HEK293T (cell line): ENCODE measurements at regions not wholly inside any gene's neighbourhood (a gene's known extent, or its start where the extent isn't known, plus 50 kb on each side); places are given as distances from the start of the nearest gene placed in this dataset.

ENCODE experiments used
- CTCF ChIA-PET: fragments of 350-600 bp; formaldehyde crosslinking; extraction: SDS; loops from one replicate; lab custom pipeline; 2021; ENCODE audit warnings: antibody characterized with exemption, inconsistent platforms; lab: Yijun Ruan, JAX
- POLR2A ChIA-PET: fragments of 350-600 bp; formaldehyde crosslinking; extraction: SDS; loops from one replicate; lab custom pipeline; 2020; ENCODE audit warnings: antibody characterized with exemption, inconsistent platforms; lab: Yijun Ruan, JAX
- DNase-seq: peaks from one replicate; pipeline ENCODE4 v3.0.0; 2012; ENCODE audit warnings: mixed read lengths; ENCODE audit errors: extremely low spot score
- ARNT ChIP-seq: fragments of 450-650 bp; IDR thresholded peaks from 2 replicates; pipeline ENCODE4 v1.6.1; 2017; ENCODE audit warnings: mild to moderate bottlenecking
- BHLHE40 ChIP-seq: fragments of 450-650 bp; IDR thresholded peaks from 2 replicates; pipeline ENCODE4 v1.6.1; 2016; ENCODE audit warnings: mild to moderate bottlenecking, moderate library complexity, borderline replicate concordance
- CTBP1 ChIP-seq: fragments of 450-650 bp; IDR thresholded peaks from 2 replicates; pipeline ENCODE4 v1.6.1; 2016; ENCODE audit warnings: borderline replicate concordance
- ELF4 ChIP-seq: fragments of 450-650 bp; IDR thresholded peaks from 2 replicates; pipeline ENCODE4 v1.6.1; 2017; ENCODE audit warnings: antibody characterized with exemption
- FOXA1 ChIP-seq: fragments of 450-650 bp; IDR thresholded peaks from 2 replicates; pipeline ENCODE4 v1.6.1; 2016; ENCODE audit warnings: mild to moderate bottlenecking
- FOXK2 ChIP-seq: fragments of 450-650 bp; IDR thresholded peaks from 2 replicates; pipeline ENCODE4 v1.6.1; 2016; ENCODE audit warnings: mild to moderate bottlenecking
- FOXM1 ChIP-seq: fragments of 450-650 bp; IDR thresholded peaks from 2 replicates; pipeline ENCODE4 v1.6.1; 2017; ENCODE audit warnings: mild to moderate bottlenecking, borderline replicate concordance
- HDGF ChIP-seq: fragments of 450-650 bp; IDR thresholded peaks from 2 replicates; pipeline ENCODE4 v1.6.1; 2017; ENCODE audit warnings: antibody characterized with exemption, borderline replicate concordance
- L3MBTL2 ChIP-seq: fragments of 450-650 bp; conservative IDR thresholded peaks from 2 replicates; pipeline ENCODE4 v1.6.1; 2016; ENCODE audit warnings: mild to moderate bottlenecking
- LEF1 ChIP-seq: fragments of 450-650 bp; IDR thresholded peaks from 2 replicates; pipeline ENCODE4 v1.6.1; 2017; ENCODE audit warnings: mild to moderate bottlenecking, borderline replicate concordance
- NFRKB ChIP-seq: fragments of 450-650 bp; IDR thresholded peaks from 2 replicates; pipeline ENCODE4 v1.6.1; 2016; ENCODE audit warnings: mild to moderate bottlenecking, moderate library complexity
- PKNOX1 ChIP-seq: fragments of 450-650 bp; IDR thresholded peaks from 2 replicates; pipeline ENCODE4 v1.6.1; 2016
- SP1 ChIP-seq: fragments of 450-650 bp; IDR thresholded peaks from 2 replicates; pipeline ENCODE4 v1.6.1; 2017
- SUZ12 ChIP-seq: fragments of 450-650 bp; IDR thresholded peaks from 2 replicates; pipeline ENCODE4 v1.6.1; 2016; ENCODE audit warnings: mild to moderate bottlenecking
- TARDBP ChIP-seq: fragments of 450-650 bp; IDR thresholded peaks from 2 replicates; pipeline ENCODE4 v1.6.1; 2016
- ZNF384 ChIP-seq: fragments of 450-650 bp; IDR thresholded peaks from 2 replicates; pipeline ENCODE4 v1.6.1; 2016

- ChIA-PET CTCF (interaction anchor here (0.6 to 0.9 kb wide), 3 partner anchors 16 to 1009 kb away, joined by 3 to 4 read pairs (median 3); no protein-coding TSS in a partner anchor), POLR2A (no interaction called here)
- DNase-seq, result no peak
- TF ChIP-seq FOXK2 (no peak), NFRKB (no peak), LEF1 (no peak), L3MBTL2 (no peak), ZNF384 (no peak), TARDBP (no peak), ARNT (no peak), PKNOX1 (no peak), FOXM1 (no peak), SUZ12 (no peak)
These were observed 1396.1 kb upstream of the ADGRL4 start for GRCh38 chr1:80402625-80403024.

- DNase-seq, result no peak
- ChIA-PET POLR2A (no interaction called here), CTCF (interaction anchor here (0.6 to 0.9 kb wide), 3 partner anchors 15 to 1010 kb away, joined by 3 to 4 read pairs (median 3); no protein-coding TSS in a partner anchor)
- TF ChIP-seq PKNOX1, result peak; percentile 51
- no peak for TF ChIP-seq ARNT
- TF ChIP-seq ZNF384, result peak; percentile 84
These were observed 1395.2 kb upstream of the ADGRL4 start for GRCh38 chr1:80401757-80402156.

- ChIA-PET POLR2A (no interaction called here), CTCF (no interaction called here)
- TF ChIP-seq SP1 (no peak), ARNT (no peak), PKNOX1 (no peak), ZNF384 (no peak), LEF1 (no peak), BHLHE40 (no peak), FOXK2 (no peak), CTBP1 (no peak), L3MBTL2 (no peak), NFRKB (no peak), SUZ12 (no peak)
- no peak for DNase-seq
These were observed 1386.0 kb upstream of the ADGRL4 start for GRCh38 chr1:80392529-80392928.

- POLR2A ChIA-PET, result no interaction called here
- CTCF ChIA-PET, result interaction anchor here (0.6 kb wide), 3 partner anchors 94 to 904 kb away, joined by 3 to 4 read pairs (median 3); no protein-coding TSS in a partner anchor
- no peak for DNase-seq
- TF ChIP-seq NFRKB (no peak), PKNOX1 (no peak), TARDBP (no peak), FOXK2 (no peak), ZNF384 (no peak), HDGF (no peak), ELF4 (no peak), FOXA1 (no peak), FOXM1 (no peak), ARNT (no peak)
These were observed 1379.1 kb upstream of the ADGRL4 start for GRCh38 chr1:80385650-80386049.

- no peak for DNase-seq
- ChIA-PET CTCF (no interaction called here), POLR2A (no interaction called here)
- TF ChIP-seq FOXM1 (no peak), FOXK2 (no peak), SP1 (no peak), FOXA1 (no peak), ZNF384 (no peak), BHLHE40 (no peak), CTBP1 (no peak), PKNOX1 (no peak), ARNT (no peak)
These were observed 1378.4 kb upstream of the ADGRL4 start for GRCh38 chr1:80384959-80385358.
